Sigmoid colon (tissue), 6 donors: ENCODE measurements at regions not wholly inside any gene's neighbourhood (a gene's known extent, or its start where the extent isn't known, plus 50 kb on each side); places are given as distances from the start of the nearest gene placed in this dataset.

Experiments
- DNase-seq: peaks from one replicate; pipeline ENCODE4 v3.0.0-alpha.2; 2019
- H3K27ac ChIP-seq, 4 donors: fragments of 200-600 bp; sonication (generic); one replicate each; pipeline ENCODE4 v1.5.1; 2016 to 2019; ENCODE audit warnings: mild to moderate bottlenecking in 1 of 4
- H3K27me3 ChIP-seq, 3 donors: fragments of 200-600 bp; sonication (generic); one replicate each; pipeline ENCODE4 v1.5.1; 2019; ENCODE audit warnings: mild to moderate bottlenecking in 1 of 3
- H3K36me3 ChIP-seq, 4 donors: fragments of 200-600 bp; sonication (generic); one replicate each; pipeline ENCODE4 v1.5.1; 2016 to 2019
- H3K4me1 ChIP-seq, 4 donors: fragments of 200-600 bp; sonication (generic); one replicate each; pipeline ENCODE4 v1.5.1; 2017 to 2019
- H3K4me3 ChIP-seq, 4 donors: fragments of 200-600 bp; sonication (generic); one replicate each; pipeline ENCODE4 v1.5.1; 2017 to 2019; ENCODE audit warnings: mild to moderate bottlenecking in 2 of 4, moderate library complexity in 1 of 4
- H3K9me3 ChIP-seq, 4 donors: fragments of 200-600 bp in 3 of 4; sonication (generic) in 3 of 4; one replicate each; pipeline versions ENCODE4 v1.5.1 to v1.6.1; 2013 to 2019
- EP300 ChIP-seq, 4 donors: sonication (generic); formaldehyde crosslinking; IDR thresholded peaks; one replicate each; pipeline ENCODE4 v1.6.1; 2017; ENCODE audit warnings: antibody characterized with exemption in 4 of 4
- POLR2A ChIP-seq, 2 donors: fragments of 450-650 bp; IDR thresholded peaks; one replicate each; pipeline ENCODE4 v1.6.1; 2016; ENCODE audit warnings: antibody characterized with exemption in 2 of 2, mild to moderate bottlenecking in 2 of 2, moderate library complexity in 2 of 2
- POLR2AphosphoS5 ChIP-seq, 4 donors: sonication (generic); formaldehyde crosslinking; IDR thresholded peaks; one replicate each; pipeline ENCODE4 v1.6.1; 2017; ENCODE audit warnings: antibody characterized with exemption in 4 of 4
- WGBS, 2 donors: extraction: QIAGEN DNeasy Blood & Tissue Kit; methylation state at CpG; one replicate each; pipeline ENCODE4 v1.1.7; 2013; 5-methylcytosine and 5-hydroxymethylcytosine counted together
- intact Hi-C: fragments of 100-400 bp; cut with DNase I; formaldehyde crosslinking; loops from one replicate; pipeline ENCODE4 v1.15.1; 2023
- TF ChIP-seq, protein P1 (sequence below), 4 experiments: fragments of 450-650 bp in 3 of 4; fragments of 200-600 bp in 1 of 4; IDR thresholded peaks; one replicate each; pipeline ENCODE4 v1.5.1; 2016 to 2019; ENCODE audit warnings: antibody characterized with exemption in 4 of 4, mild to moderate bottlenecking in 3 of 4, moderate library complexity in 2 of 4
- donor health status: healthy with polysubstance abuse.
- donor health status: healthy.

DNA sequence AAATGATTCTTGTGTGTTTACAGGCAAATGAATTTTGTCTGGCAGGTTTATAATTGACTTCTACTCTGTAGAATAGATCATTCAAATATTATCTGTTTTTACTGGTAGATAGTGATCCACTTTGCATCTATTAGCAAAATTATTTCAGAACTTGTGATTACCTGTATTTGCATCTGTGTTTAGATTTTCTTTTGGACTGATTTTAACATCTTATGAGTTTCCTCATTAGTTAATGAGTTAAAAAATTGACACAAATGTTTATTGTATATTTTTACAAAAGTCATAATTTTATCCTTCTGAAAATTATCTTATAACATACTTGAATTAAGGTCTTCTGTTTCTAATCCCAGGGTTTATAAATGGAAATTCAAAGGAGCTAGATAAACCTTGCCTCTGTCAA lies 132.0 kb upstream of the KCNJ16 start:
- intact Hi-C loops: no loop called here
- TF ChIP-seq POLR2A (IDR thresholded peaks at IDR 0.05) (no peak), POLR2AphosphoS5 (IDR thresholded peaks at IDR 0.05) (no peak), EP300 (IDR thresholded peaks at IDR 0.05) (no peak)
- TF ChIP-seq, protein P1, sequence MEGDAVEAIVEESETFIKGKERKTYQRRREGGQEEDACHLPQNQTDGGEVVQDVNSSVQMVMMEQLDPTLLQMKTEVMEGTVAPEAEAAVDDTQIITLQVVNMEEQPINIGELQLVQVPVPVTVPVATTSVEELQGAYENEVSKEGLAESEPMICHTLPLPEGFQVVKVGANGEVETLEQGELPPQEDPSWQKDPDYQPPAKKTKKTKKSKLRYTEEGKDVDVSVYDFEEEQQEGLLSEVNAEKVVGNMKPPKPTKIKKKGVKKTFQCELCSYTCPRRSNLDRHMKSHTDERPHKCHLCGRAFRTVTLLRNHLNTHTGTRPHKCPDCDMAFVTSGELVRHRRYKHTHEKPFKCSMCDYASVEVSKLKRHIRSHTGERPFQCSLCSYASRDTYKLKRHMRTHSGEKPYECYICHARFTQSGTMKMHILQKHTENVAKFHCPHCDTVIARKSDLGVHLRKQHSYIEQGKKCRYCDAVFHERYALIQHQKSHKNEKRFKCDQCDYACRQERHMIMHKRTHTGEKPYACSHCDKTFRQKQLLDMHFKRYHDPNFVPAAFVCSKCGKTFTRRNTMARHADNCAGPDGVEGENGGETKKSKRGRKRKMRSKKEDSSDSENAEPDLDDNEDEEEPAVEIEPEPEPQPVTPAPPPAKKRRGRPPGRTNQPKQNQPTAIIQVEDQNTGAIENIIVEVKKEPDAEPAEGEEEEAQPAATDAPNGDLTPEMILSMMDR (IDR thresholded peaks at IDR 0.05): no peak

DNA sequence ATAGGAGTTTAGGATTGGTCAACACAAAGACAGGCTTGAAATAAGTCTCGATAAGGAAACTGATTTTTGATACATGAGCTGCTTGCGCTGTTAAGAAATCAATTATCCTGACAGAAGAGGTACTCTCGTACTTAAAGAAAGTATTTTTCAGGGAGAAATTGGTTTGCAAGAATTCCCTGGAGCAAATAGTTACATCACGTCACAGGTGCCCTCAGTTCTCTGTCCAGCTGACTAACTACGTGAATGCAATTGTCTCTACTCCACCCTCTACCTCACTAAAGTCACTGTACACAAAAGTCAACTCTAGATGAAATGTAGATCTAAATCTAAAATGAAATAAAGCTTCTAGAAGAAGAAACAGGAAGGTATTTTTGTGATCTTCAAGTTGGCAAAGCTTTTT lies 130.6 kb upstream of the KCNJ16 start:
- no peak for TF ChIP-seq POLR2A (IDR thresholded peaks at IDR 0.05)
- TF ChIP-seq EP300 (IDR thresholded peaks at IDR 0.05): no peak
- no peak for TF ChIP-seq POLR2AphosphoS5 (IDR thresholded peaks at IDR 0.05)
- TF ChIP-seq, protein P1 (IDR thresholded peaks at IDR 0.05): no peak
- H3K4me3 ChIP-seq: no peak overlapping the region
- H3K27me3 ChIP-seq: no peaks in the 10 kb centered on the region
- WGBS, 2 donors: 91 to 94% methylated on average over 5 of the region's 5 CpGs
- no peaks in the 10 kb centered on the region for H3K36me3 ChIP-seq
- H3K9me3 ChIP-seq: no peaks in the 10 kb centered on the region
- no peak for DNase-seq
- H3K4me1 ChIP-seq: peaks cover 0 to 14% (median 10%) of the 10 kb centered on the region in 4 donors
- no peak overlapping the region for H3K27ac ChIP-seq
- intact Hi-C loops: no loop called here

More for the DNA sequence above, 132.0 kb upstream of the KCNJ16 start:
- H3K9me3 ChIP-seq: no peaks in the 10 kb centered on the region
- H3K27ac ChIP-seq: no peak overlapping the region
- peaks cover 0 to 14% (median 10%) of the 10 kb centered on the region in 4 donors for H3K4me1 ChIP-seq
- no peak overlapping the region for H3K4me3 ChIP-seq
- H3K36me3 ChIP-seq: no peaks in the 10 kb centered on the region
- H3K27me3 ChIP-seq: no peaks in the 10 kb centered on the region
- no peak for DNase-seq

DNA sequence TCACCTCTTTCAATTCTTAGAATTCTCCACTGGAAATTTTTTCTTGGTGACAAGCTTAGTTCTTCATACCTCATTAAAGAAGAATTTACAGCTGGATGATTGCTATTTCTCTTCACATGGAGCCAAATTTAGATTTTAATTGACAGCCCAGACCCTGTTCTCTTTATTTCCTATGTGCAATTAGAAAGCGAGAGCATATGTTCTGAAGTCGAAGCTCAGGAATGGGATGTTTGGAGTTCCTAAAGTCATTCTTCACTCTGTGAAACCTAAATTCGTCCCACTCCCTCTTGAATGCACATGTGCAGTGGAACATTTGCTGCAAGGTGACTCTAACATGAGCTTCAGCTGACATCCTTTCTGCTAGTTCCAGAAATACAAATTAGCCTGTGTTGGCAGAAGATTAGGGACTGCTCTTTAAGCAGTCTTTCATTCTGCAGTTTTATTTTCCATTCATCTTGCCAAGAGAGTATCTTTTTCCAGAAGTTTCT lies 129.3 kb upstream of the KCNJ16 start:
- no peak for DNase-seq
- 72 to 87% methylated on average over 3 of the region's 3 CpGs for WGBS, 2 donors
- TF ChIP-seq POLR2AphosphoS5 (IDR thresholded peaks at IDR 0.05) (no peak), EP300 (IDR thresholded peaks at IDR 0.05) (no peak)
- TF ChIP-seq, protein P1 (IDR thresholded peaks at IDR 0.05): no peak
- Histone ChIP-seq H3K36me3 (no peaks in the 10 kb centered on the region), H3K9me3 (no peaks in the 10 kb centered on the region), H3K27me3 (no peaks in the 10 kb centered on the region), H3K4me3 (no peak overlapping the region), H3K4me1 (peaks cover 0 to 25% (median 17%) of the 10 kb centered on the region in 4 donors), H3K27ac (peak overlapping the region in 1 of 4 donors; percentile 39)
- intact Hi-C loops: no loop called here

DNA sequence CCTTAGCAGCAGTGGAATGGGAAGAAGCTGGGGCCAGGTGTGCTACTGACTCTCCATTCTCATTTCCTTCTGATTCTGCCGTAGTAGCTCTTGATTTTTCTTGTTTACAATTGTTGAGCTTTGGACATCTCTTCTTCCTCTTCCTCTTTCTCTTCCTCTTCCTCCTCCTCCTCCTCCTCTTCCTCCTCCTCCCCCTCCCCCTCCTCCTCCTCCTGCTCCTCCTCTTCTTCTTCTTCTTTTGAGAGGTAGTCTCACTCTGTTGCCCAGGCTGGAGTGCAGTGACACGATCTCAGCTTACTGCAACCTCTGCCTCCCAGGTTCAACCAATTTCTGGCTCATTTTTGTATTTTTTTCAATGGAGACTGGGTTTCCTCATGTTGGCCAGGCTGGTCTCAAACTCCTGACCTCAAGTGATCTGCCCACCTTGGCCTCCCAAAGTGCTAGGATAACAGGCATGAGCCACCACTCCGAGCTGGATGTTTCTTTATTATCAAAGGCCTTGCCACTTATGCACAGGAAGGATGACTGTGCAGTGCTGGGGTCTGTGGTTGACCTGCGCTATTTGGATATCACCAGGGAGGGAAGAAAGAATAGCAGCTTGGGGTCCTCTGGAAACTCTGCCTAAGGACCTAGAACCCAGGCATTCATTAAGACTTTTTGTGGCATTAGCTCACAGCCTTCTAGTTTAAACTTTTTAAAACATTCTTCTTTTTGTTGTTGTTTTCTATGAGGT lies 127.8 kb upstream of the KCNJ16 start:
- H3K9me3 ChIP-seq: no peaks in the 10 kb centered on the region
- H3K27me3 ChIP-seq: no peaks in the 10 kb centered on the region
- TF ChIP-seq POLR2AphosphoS5 (IDR thresholded peaks at IDR 0.05) (no peak), POLR2A (IDR thresholded peaks at IDR 0.05) (no peak), EP300 (IDR thresholded peaks at IDR 0.05) (no peak)
- TF ChIP-seq, protein P1 (IDR thresholded peaks at IDR 0.05): no peak
- no peaks in the 10 kb centered on the region for H3K36me3 ChIP-seq
- H3K4me1 ChIP-seq: peaks cover 0 to 25% (median 17%) of the 10 kb centered on the region in 4 donors
- no peak for DNase-seq
- no peak overlapping the region for H3K4me3 ChIP-seq
- WGBS, 2 donors: 61 to 80% methylated on average over 4 of the region's 4 CpGs
- intact Hi-C loops: no loop called here
- no peak overlapping the region for H3K27ac ChIP-seq
